ENCODE measurements at regions not wholly inside any gene's neighbourhood (a gene's known extent, or its start where the extent isn't known, plus 50 kb on each side); places are given as distances from the start of the nearest gene placed in this dataset.

DNA sequence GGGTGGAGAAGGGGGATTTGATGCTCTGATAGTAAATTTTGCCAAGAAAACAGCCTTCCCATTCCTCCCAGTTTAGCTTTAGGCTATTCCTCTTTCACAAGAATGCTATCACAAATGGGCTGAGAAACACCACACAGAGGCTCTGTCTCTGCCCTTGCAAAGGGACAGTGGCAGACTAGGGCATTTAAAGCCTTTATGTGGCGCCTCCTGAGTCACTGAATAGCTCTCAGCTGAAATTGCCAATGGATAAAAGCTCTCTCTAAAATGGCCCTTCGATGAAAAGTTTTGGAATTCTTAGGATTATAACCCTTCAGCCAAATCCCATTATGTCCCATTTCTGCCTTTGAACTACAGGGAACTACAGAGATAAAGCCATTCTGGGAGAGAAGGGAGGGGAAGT is 1000.4 kb downstream of the ADGRL2 start:
- TF ChIP-seq, protein P1, sequence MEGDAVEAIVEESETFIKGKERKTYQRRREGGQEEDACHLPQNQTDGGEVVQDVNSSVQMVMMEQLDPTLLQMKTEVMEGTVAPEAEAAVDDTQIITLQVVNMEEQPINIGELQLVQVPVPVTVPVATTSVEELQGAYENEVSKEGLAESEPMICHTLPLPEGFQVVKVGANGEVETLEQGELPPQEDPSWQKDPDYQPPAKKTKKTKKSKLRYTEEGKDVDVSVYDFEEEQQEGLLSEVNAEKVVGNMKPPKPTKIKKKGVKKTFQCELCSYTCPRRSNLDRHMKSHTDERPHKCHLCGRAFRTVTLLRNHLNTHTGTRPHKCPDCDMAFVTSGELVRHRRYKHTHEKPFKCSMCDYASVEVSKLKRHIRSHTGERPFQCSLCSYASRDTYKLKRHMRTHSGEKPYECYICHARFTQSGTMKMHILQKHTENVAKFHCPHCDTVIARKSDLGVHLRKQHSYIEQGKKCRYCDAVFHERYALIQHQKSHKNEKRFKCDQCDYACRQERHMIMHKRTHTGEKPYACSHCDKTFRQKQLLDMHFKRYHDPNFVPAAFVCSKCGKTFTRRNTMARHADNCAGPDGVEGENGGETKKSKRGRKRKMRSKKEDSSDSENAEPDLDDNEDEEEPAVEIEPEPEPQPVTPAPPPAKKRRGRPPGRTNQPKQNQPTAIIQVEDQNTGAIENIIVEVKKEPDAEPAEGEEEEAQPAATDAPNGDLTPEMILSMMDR (conservative IDR thresholded peaks at IDR 0.05), result no peak
- TF ChIP-seq ZFX (IDR thresholded peaks at IDR 0.05), result no peak

All from C4-2B (cell line).